Mesendoderm (in vitro differentiated cells): ENCODE measurements at regions not wholly inside any gene's neighbourhood (a gene's known extent, or its start where the extent isn't known, plus 50 kb on each side); places are given as distances from the start of the nearest gene placed in this dataset.

Experiments
- DNase-seq: peaks from one replicate; pipeline ENCODE4 v3.0.0; 2013
- H2AK5ac ChIP-seq: 2 replicates; pipeline ENCODE4 v1.6.1; 2013; ENCODE audit warnings: low read length, inconsistent platforms
- H2BK120ac ChIP-seq: 2 replicates; pipeline ENCODE4 v1.6.1; 2013; ENCODE audit warnings: low read depth, mild to moderate bottlenecking, low read length, moderate library complexity, mixed read lengths
- H2BK15ac ChIP-seq: replicated peaks from 2 replicates; pipeline ENCODE4 v1.6.1; 2013; ENCODE audit warnings: low read depth, mild to moderate bottlenecking, moderate library complexity
- H2BK5ac ChIP-seq: 2 replicates; pipeline ENCODE4 v1.6.1; 2013; ENCODE audit warnings: low read length, inconsistent platforms
- H3K18ac ChIP-seq: 2 replicates; pipeline ENCODE4 v1.6.1; 2013; ENCODE audit warnings: mild to moderate bottlenecking, low read length, mixed read lengths
- H3K23ac ChIP-seq: one replicate; pipeline ENCODE4 v1.6.1; 2013; ENCODE audit warnings: low read length
- H3K27ac ChIP-seq: 2 replicates; pipeline ENCODE4 v1.5.1; 2013; ENCODE audit warnings: low read depth, mild to moderate bottlenecking, inconsistent platforms, low read length, moderate library complexity
- H3K27me3 ChIP-seq: 2 replicates; pipeline ENCODE4 v1.6.1; 2013; ENCODE audit warnings: low read length, control low read depth, mild to moderate bottlenecking, inconsistent platforms; ENCODE audit not compliant: insufficient read depth, poor library complexity
- H3K36me3 ChIP-seq: 2 replicates; pipeline ENCODE4 v1.6.1; 2013; ENCODE audit warnings: low read length, inconsistent platforms; ENCODE audit not compliant: control insufficient read depth, insufficient read depth
- H3K4ac ChIP-seq: one replicate; pipeline ENCODE4 v1.6.1; 2013; ENCODE audit warnings: low read depth, mild to moderate bottlenecking, low read length, moderate library complexity
- H3K4me1 ChIP-seq: 2 replicates; pipeline ENCODE4 v1.6.1; 2013; ENCODE audit warnings: low read depth, low read length, inconsistent platforms; ENCODE audit not compliant: control insufficient read depth
- H3K4me2 ChIP-seq: 2 replicates; pipeline ENCODE4 v1.6.1; 2013; ENCODE audit warnings: low read length
- H3K4me3 ChIP-seq: 2 replicates; pipeline ENCODE4 v1.5.1; 2013; ENCODE audit warnings: mild to moderate bottlenecking, low read length
- H3K56ac ChIP-seq: one replicate; pipeline ENCODE4 v1.6.1; 2013; ENCODE audit warnings: low read length
- H3K79me1 ChIP-seq: 2 replicates; pipeline ENCODE4 v1.6.1; 2013; ENCODE audit warnings: low read length, inconsistent platforms
- H3K79me2 ChIP-seq: 2 replicates; pipeline ENCODE4 v1.6.1; 2013; ENCODE audit warnings: mild to moderate bottlenecking, low read length; ENCODE audit not compliant: control insufficient read depth, insufficient read depth
- H3K9ac ChIP-seq: 2 replicates; pipeline ENCODE4 v1.6.1; 2013; ENCODE audit warnings: low read length, inconsistent platforms
- H4K5ac ChIP-seq: one replicate; pipeline ENCODE4 v1.6.1; 2013; ENCODE audit warnings: low read length
- H4K8ac ChIP-seq: one replicate; pipeline ENCODE4 v1.6.1; 2013; ENCODE audit warnings: low read depth, mild to moderate bottlenecking, control low read depth, low read length, moderate library complexity
- WGBS: extraction: QIAGEN DNeasy Blood & Tissue Kit; methylation state at CpG from one replicate; pipeline ENCODE4 v1.1.7; 2013; ENCODE audit warnings: low lambda C conversion rate, missing lambda C conversion rate; ENCODE audit not compliant: insufficient coverage; ENCODE audit errors: extremely low coverage; 5-methylcytosine and 5-hydroxymethylcytosine counted together

- no peaks in the 10 kb centered on the region for H3K79me2 ChIP-seq
- H4K5ac ChIP-seq, result no peak overlapping the region
- no peak overlapping the region for H3K18ac ChIP-seq
- WGBS, result no CpG with 5 or more reads among the region's 3 CpGs
- H3K36me3 ChIP-seq, result no peaks in the 10 kb centered on the region
- DNase-seq, result no peak
- no peak overlapping the region for H3K9ac ChIP-seq
- H2BK5ac ChIP-seq, result no peak overlapping the region
- no peaks in the 10 kb centered on the region for H3K79me1 ChIP-seq
- H3K27me3 ChIP-seq, result no peaks in the 10 kb centered on the region
- H3K4me3 ChIP-seq, result no peak overlapping the region
- H4K8ac ChIP-seq, result no peak overlapping the region
- no peak overlapping the region for H2BK15ac ChIP-seq
- H3K27ac ChIP-seq, result no peak overlapping the region
- no peak overlapping the region for H3K4ac ChIP-seq
- H3K56ac ChIP-seq, result no peak overlapping the region
- H3K4me2 ChIP-seq, result no peak overlapping the region
- no peak overlapping the region for H2AK5ac ChIP-seq
- no peak overlapping the region for H3K23ac ChIP-seq
- H3K4me1 ChIP-seq, result peaks cover 25% of the 10 kb centered on the region
- H2BK120ac ChIP-seq, result no peak overlapping the region
Measured at GRCh38 chr12:123100882-123101281, 50.0 kb downstream of the PITPNM2 start.

GRCh38 chr12:123100450-123100849 is 50.4 kb downstream of the PITPNM2 start:
- no peak for DNase-seq

GRCh38 chr12:123099560-123100192 is 51.2 kb downstream of the PITPNM2 start:
- H3K4me3 ChIP-seq, result no peak overlapping the region
- no peak overlapping the region for H3K18ac ChIP-seq
- no peaks in the 10 kb centered on the region for H3K79me1 ChIP-seq
- no peak overlapping the region for H2BK5ac ChIP-seq
- WGBS, result no CpG with 5 or more reads among the region's 5 CpGs
- H3K4ac ChIP-seq, result no peak overlapping the region
- no peak for DNase-seq
- no peak overlapping the region for H3K56ac ChIP-seq
- peaks cover 17% of the 10 kb centered on the region for H3K4me1 ChIP-seq
- H3K23ac ChIP-seq, result no peak overlapping the region
- no peaks in the 10 kb centered on the region for H3K36me3 ChIP-seq
- H2AK5ac ChIP-seq, result no peak overlapping the region
- H3K27ac ChIP-seq, result no peak overlapping the region
- H2BK15ac ChIP-seq, result no peak overlapping the region
- H3K27me3 ChIP-seq, result no peaks in the 10 kb centered on the region
- no peak overlapping the region for H3K4me2 ChIP-seq
- H3K79me2 ChIP-seq, result no peaks in the 10 kb centered on the region
- H4K8ac ChIP-seq, result no peak overlapping the region
- no peak overlapping the region for H3K9ac ChIP-seq
- no peak overlapping the region for H4K5ac ChIP-seq
- no peak overlapping the region for H2BK120ac ChIP-seq

More at GRCh38 chr12:123100450-123100849, 50.4 kb downstream of the PITPNM2 start:
- Histone ChIP-seq H3K56ac (no peak overlapping the region), H3K4me3 (no peak overlapping the region), H3K79me2 (no peaks in the 10 kb centered on the region), H2AK5ac (no peak overlapping the region), H4K5ac (no peak overlapping the region), H2BK120ac (no peak overlapping the region), H3K27ac (no peak overlapping the region), H3K9ac (no peak overlapping the region), H3K23ac (no peak overlapping the region), H3K36me3 (no peaks in the 10 kb centered on the region), H2BK5ac (no peak overlapping the region), H3K27me3 (no peaks in the 10 kb centered on the region), H3K4me1 (peaks cover 22% of the 10 kb centered on the region), H3K18ac (no peak overlapping the region), H3K79me1 (no peaks in the 10 kb centered on the region), H3K4me2 (no peak overlapping the region), H2BK15ac (no peak overlapping the region), H4K8ac (no peak overlapping the region), H3K4ac (no peak overlapping the region)
- no CpG with 5 or more reads among the region's 9 CpGs for WGBS

GRCh38 chr12:123098780-123099179 is 52.1 kb downstream of the PITPNM2 start:
- no CpG with 5 or more reads among the region's 2 CpGs for WGBS
- no peak overlapping the region for H3K27ac ChIP-seq
- no peak overlapping the region for H2AK5ac ChIP-seq
- H3K23ac ChIP-seq, result no peak overlapping the region
- no peak overlapping the region for H4K5ac ChIP-seq
- no peaks in the 10 kb centered on the region for H3K36me3 ChIP-seq
- no peak overlapping the region for H3K9ac ChIP-seq
- H2BK15ac ChIP-seq, result no peak overlapping the region
- H3K4me1 ChIP-seq, result peaks cover 17% of the 10 kb centered on the region
- H3K56ac ChIP-seq, result no peak overlapping the region
- H4K8ac ChIP-seq, result no peak overlapping the region
- no peak overlapping the region for H3K4me2 ChIP-seq
- no peak overlapping the region for H3K18ac ChIP-seq
- H2BK5ac ChIP-seq, result no peak overlapping the region
- no peak for DNase-seq
- H3K27me3 ChIP-seq, result no peaks in the 10 kb centered on the region
- H3K79me1 ChIP-seq, result no peaks in the 10 kb centered on the region
- H3K4ac ChIP-seq, result no peak overlapping the region
- no peaks in the 10 kb centered on the region for H3K79me2 ChIP-seq
- no peak overlapping the region for H2BK120ac ChIP-seq
- no peak overlapping the region for H3K4me3 ChIP-seq

- no CpG with 5 or more reads among the region's 12 CpGs for WGBS
- H3K4me3 ChIP-seq, result no peak overlapping the region
- no peak for DNase-seq
- peaks cover 10% of the 10 kb centered on the region for H3K4me1 ChIP-seq
- H3K36me3 ChIP-seq, result no peaks in the 10 kb centered on the region
- no peak overlapping the region for H3K4ac ChIP-seq
- no peaks in the 10 kb centered on the region for H3K79me1 ChIP-seq
- no peak overlapping the region for H4K8ac ChIP-seq
- H2BK5ac ChIP-seq, result no peak overlapping the region
- H3K4me2 ChIP-seq, result no peak overlapping the region
- H4K5ac ChIP-seq, result no peak overlapping the region
- H3K18ac ChIP-seq, result no peak overlapping the region
- H3K27me3 ChIP-seq, result no peaks in the 10 kb centered on the region
- H3K9ac ChIP-seq, result no peak overlapping the region
- H2BK15ac ChIP-seq, result no peak overlapping the region
- H3K79me2 ChIP-seq, result no peaks in the 10 kb centered on the region
- no peak overlapping the region for H2AK5ac ChIP-seq
- no peak overlapping the region for H3K27ac ChIP-seq
- H3K56ac ChIP-seq, result no peak overlapping the region
- H2BK120ac ChIP-seq, result no peak overlapping the region
- no peak overlapping the region for H3K23ac ChIP-seq
Measured at GRCh38 chr12:123097561-123098084, 53.3 kb downstream of the PITPNM2 start.

GRCh38 chr12:123096741-123097140 is 54.1 kb downstream of the PITPNM2 start:
- H4K8ac ChIP-seq, result no peak overlapping the region
- no peak overlapping the region for H3K4me2 ChIP-seq
- no peak overlapping the region for H2BK5ac ChIP-seq
- no peaks in the 10 kb centered on the region for H3K79me2 ChIP-seq
- no peaks in the 10 kb centered on the region for H3K79me1 ChIP-seq
- H3K9ac ChIP-seq, result no peak overlapping the region
- H2BK15ac ChIP-seq, result no peak overlapping the region
- no peak overlapping the region for H3K56ac ChIP-seq
- H3K36me3 ChIP-seq, result no peaks in the 10 kb centered on the region
- no peak overlapping the region for H3K4ac ChIP-seq
- no peak overlapping the region for H2BK120ac ChIP-seq
- no peak overlapping the region for H3K18ac ChIP-seq
- no peak overlapping the region for H3K4me3 ChIP-seq
- H3K27me3 ChIP-seq, result no peaks in the 10 kb centered on the region
- H3K27ac ChIP-seq, result no peak overlapping the region
- peaks cover 4% of the 10 kb centered on the region for H3K4me1 ChIP-seq
- H3K23ac ChIP-seq, result no peak overlapping the region
- WGBS, result no CpG with 5 or more reads among the region's 5 CpGs
- no peak overlapping the region for H2AK5ac ChIP-seq
- H4K5ac ChIP-seq, result no peak overlapping the region
- no peak for DNase-seq
